Tibial artery (tissue), 4 donors: ENCODE measurements at regions not wholly inside any gene's neighbourhood (a gene's known extent, or its start where the extent isn't known, plus 50 kb on each side); places are given as distances from the start of the nearest gene placed in this dataset.
A peak's percentile ranks its signal among the peaks of the same experiment; 100 is the strongest.

Source experiments
- DNase-seq, 2 donors: peaks; one replicate each; pipeline ENCODE4 v3.0.0-alpha.2; 2019
- H3K27ac ChIP-seq, 2 donors: fragments of 200-600 bp; sonication (generic) in 1 of 2; 1 replicate in 1 of 2; 2 replicates in 1 of 2; pipeline ENCODE4 v1.5.1; 2018 to 2019; ENCODE audit warnings: mild to moderate bottlenecking in 1 of 2
- H3K27me3 ChIP-seq, 2 donors: fragments of 200-600 bp; sonication (generic) in 1 of 2; one replicate each; pipeline versions ENCODE4 v1.5.1 to v1.6.0; 2016 to 2019
- H3K36me3 ChIP-seq, 3 donors: fragments of 200-600 bp; sonication (generic) in 2 of 3; one replicate each; pipeline ENCODE4 v1.5.1; 2016 to 2019; ENCODE audit warnings: mild to moderate bottlenecking in 2 of 3
- H3K4me1 ChIP-seq, 4 donors: fragments of 200-600 bp; sonication (generic) in 2 of 4; 1 replicate in 3 of 4; 2 replicates in 1 of 4; pipeline ENCODE4 v1.5.1; 2016 to 2019
- H3K4me3 ChIP-seq, 2 donors: fragments of 200-600 bp; sonication (generic) in 1 of 2; 1 replicate in 1 of 2; 2 replicates in 1 of 2; pipeline ENCODE4 v1.5.1; 2018 to 2019; ENCODE audit warnings: mild to moderate bottlenecking in 2 of 2
- H3K9me3 ChIP-seq, 3 donors: fragments of 200-600 bp; sonication (generic) in 1 of 3; one replicate each; pipeline ENCODE4 v1.5.1; 2016 to 2019
- CTCF ChIP-seq, 2 experiments: fragments of 200-600 bp in 1 of 2; fragments of 450-650 bp in 1 of 2; IDR thresholded peaks; one replicate each; pipeline ENCODE4 v1.5.1; 2017 to 2019; ENCODE audit warnings: antibody characterized with exemption in 2 of 2, mild to moderate bottlenecking in 1 of 2, moderate library complexity in 1 of 2
- intact Hi-C: fragments of 100-400 bp; cut with DNase I; formaldehyde crosslinking; loops from one replicate; pipeline ENCODE4 v1.15.0; 2023; ENCODE audit warnings: low total_unique reads

DNA sequence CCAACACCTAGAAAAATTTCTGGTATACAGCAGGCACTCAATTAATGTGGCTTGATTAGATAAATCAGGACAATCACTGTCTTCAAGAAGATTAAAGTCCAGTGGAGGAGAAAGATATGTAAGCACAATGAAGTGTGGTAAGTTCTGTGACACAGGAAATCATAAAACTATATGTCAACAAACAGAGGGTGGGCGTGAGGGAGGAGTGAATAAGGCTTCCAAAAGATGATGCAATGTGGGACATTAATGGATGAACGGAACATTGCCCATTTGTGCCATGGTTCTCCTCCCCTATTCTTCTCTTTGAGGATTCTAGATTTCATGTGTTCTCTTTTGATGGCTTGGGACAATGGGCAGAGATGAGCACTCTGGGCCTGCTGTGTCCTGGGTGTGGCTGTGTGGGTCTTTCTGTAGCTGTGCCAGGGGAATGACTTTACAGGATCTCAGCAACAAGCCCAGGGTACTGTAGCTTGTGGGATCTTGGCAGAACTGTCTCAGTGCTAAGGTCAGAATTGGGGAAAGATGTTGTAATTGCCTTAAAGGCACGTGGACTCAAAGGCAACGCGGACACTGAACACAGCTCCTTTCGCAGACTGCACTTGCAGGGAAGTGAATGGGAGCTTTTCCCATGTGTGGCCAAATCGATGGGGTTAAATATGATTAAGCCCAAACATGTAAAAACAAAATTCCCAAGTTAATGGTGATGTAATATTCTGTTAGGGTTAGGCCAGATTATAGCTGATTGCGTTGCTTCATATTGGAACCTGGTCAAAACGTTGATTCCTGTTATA, 366.9 kb downstream of the TGFB2 start:
- H3K9me3 ChIP-seq, result no peaks in the 10 kb centered on the region
- H3K4me1 ChIP-seq, result peaks cover 0 to under 1% (median 0%) of the 10 kb centered on the region in 4 donors
- intact Hi-C loops, result no loop called here
- H3K4me3 ChIP-seq, result no peak overlapping the region
- no peak for TF ChIP-seq CTCF (IDR thresholded peaks at IDR 0.05)
- DNase-seq, result peak in 1 of 2 donors; percentile 48
- H3K36me3 ChIP-seq, result no peaks in the 10 kb centered on the region
- H3K27ac ChIP-seq, result no peak overlapping the region
- H3K27me3 ChIP-seq, result no peaks in the 10 kb centered on the region

- intact Hi-C loops, result no loop called here
- Histone ChIP-seq H3K4me3 (no peak overlapping the region), H3K9me3 (no peaks in the 10 kb centered on the region), H3K27ac (no peak overlapping the region), H3K4me1 (peaks cover 0 to 3% (median 0%) of the 10 kb centered on the region in 4 donors), H3K36me3 (no peaks in the 10 kb centered on the region), H3K27me3 (no peaks in the 10 kb centered on the region)
- no peak for DNase-seq
- TF ChIP-seq CTCF (IDR thresholded peaks at IDR 0.05), result no peak
Observed at GRCh38 chr1:218712677-218713076, 367.5 kb downstream of the TGFB2 start.

DNA sequence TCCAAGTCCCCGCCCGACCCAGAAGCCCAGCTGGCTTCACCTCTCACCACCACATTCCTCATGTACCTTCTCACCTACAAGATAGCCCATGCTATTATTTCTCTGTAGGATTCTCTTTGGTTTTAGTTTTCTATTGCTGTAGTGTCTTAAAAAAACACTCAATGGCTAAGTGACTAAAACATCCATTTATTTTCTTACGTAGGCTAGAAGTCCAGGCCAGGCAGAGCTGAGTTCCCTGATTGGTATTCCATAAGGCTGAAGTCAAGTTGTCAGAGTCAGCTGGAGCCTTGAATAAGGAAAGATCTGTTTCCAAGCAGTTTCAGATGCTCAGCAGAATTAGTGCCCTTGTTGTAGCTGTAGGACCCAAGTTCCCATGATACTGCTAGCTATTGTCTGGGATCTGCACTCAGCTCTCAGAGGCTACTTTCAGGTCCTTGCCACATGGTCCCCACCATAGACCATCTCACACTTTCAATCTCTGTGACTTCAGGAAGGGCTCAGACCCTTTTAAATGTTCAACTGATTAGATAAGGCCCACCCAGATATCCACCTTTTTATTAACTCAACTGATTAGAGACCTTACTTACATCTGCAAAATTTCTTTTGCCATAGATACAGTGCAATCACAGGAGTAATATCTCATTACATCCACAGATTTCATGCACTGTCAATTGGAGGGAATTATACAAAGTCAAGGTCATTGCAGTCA, 371.0 kb downstream of the TGFB2 start:
- no peaks in the 10 kb centered on the region for H3K36me3 ChIP-seq
- intact Hi-C loops, result no loop called here
- no peak overlapping the region for H3K27ac ChIP-seq
- TF ChIP-seq CTCF (IDR thresholded peaks at IDR 0.05), result no peak
- no peak overlapping the region for H3K4me3 ChIP-seq
- H3K27me3 ChIP-seq, result no peaks in the 10 kb centered on the region
- no peak for DNase-seq
- H3K4me1 ChIP-seq, result peaks cover 0 to 10% (median 0%) of the 10 kb centered on the region in 4 donors
- no peaks in the 10 kb centered on the region for H3K9me3 ChIP-seq

DNA sequence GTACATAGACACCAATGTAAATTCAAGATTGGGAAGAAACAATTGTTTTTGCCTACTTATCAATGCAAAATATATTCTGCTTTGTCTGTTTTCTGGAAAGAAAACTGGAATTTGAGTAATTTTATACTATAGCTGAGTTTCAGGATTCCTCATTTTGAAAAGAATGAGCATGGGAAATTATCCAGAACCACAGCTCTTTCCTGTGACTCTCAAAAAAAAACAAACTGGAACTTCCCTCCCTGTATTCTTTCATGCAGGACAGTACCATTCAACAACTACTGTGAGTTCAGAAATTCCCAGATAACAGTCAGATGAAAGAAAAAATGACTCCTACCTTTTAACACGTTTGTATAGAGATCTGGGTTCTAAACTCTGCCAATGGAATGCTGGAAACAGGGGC, 372.4 kb downstream of the TGFB2 start:
- no peak for DNase-seq
- no peak for TF ChIP-seq CTCF (IDR thresholded peaks at IDR 0.05)
- H3K27me3 ChIP-seq, result no peaks in the 10 kb centered on the region
- H3K4me3 ChIP-seq, result no peak overlapping the region
- H3K9me3 ChIP-seq, result no peaks in the 10 kb centered on the region
- H3K4me1 ChIP-seq, result peaks cover 0 to 10% (median 0%) of the 10 kb centered on the region in 4 donors
- H3K36me3 ChIP-seq, result no peaks in the 10 kb centered on the region
- intact Hi-C loops, result no loop called here
- H3K27ac ChIP-seq, result no peak overlapping the region

GRCh38 chr1:218718206-218718605, 373.1 kb downstream of the TGFB2 start:
- Histone ChIP-seq H3K27me3 (no peaks in the 10 kb centered on the region), H3K4me1 (peaks cover 0 to 10% (median 0%) of the 10 kb centered on the region in 4 donors), H3K9me3 (no peaks in the 10 kb centered on the region), H3K36me3 (no peaks in the 10 kb centered on the region), H3K27ac (no peak overlapping the region), H3K4me3 (no peak overlapping the region)
- no peak for DNase-seq
- intact Hi-C loops, result no loop called here
- TF ChIP-seq CTCF (IDR thresholded peaks at IDR 0.05), result no peak
